Common myeloid progenitor, CD34-positive (primary cell): ENCODE measurements at regions not wholly inside any gene's neighbourhood (a gene's known extent, or its start where the extent isn't known, plus 50 kb on each side); places are given as distances from the start of the nearest gene placed in this dataset.
"Not testable (repeated sequence)": the region's sequence is repeated elsewhere in the genome, so short reads cannot be mapped to it uniquely, and the experiment has no call there.

ENCODE experiments used
- CTCF ChIA-PET: fragments of 350-600 bp; sonication (Branson Sonifier 250); formaldehyde crosslinking; loops from one replicate; lab custom pipeline; 2021; ENCODE audit warnings: antibody characterized with exemption; lab: Charles Lee
- POLR2A ChIA-PET: fragments of 350-600 bp; sonication (Branson Sonifier 250); formaldehyde crosslinking; loops from one replicate; lab custom pipeline; 2021; ENCODE audit warnings: antibody characterized with exemption; lab: Charles Lee
- DNase-seq, 3 donors: peaks; one replicate each; pipeline versions ENCODE4 v3.0.0 to v3.0.0-alpha.2; 2013
- H3K27ac ChIP-seq, 2 experiments: 1 replicate in 1 of 2; 2 replicates in 1 of 2; pipeline ENCODE4 v1.7.0; 2013; ENCODE audit warnings: inconsistent platforms in 2 of 2, low read length in 2 of 2, mild to moderate bottlenecking in 2 of 2, low read depth in 1 of 2, moderate library complexity in 1 of 2; ENCODE audit not compliant: severe bottlenecking in 2 of 2, insufficient read depth in 1 of 2, poor library complexity in 1 of 2
- H3K27me3 ChIP-seq, 5 experiments: replicated peaks in 2 of 5; 1 replicate in 3 of 5; 2 replicates in 2 of 5; pipeline versions ENCODE4 v1.6.1 to v1.7.0; 2013; ENCODE audit warnings: low read length in 4 of 5, mild to moderate bottlenecking in 2 of 5, moderate library complexity in 2 of 5, inconsistent platforms in 1 of 5; ENCODE audit not compliant: insufficient read depth in 5 of 5, control insufficient read depth in 4 of 5
- H3K36me3 ChIP-seq, 4 experiments: 1 replicate in 2 of 4; 2 replicates in 2 of 4; pipeline versions ENCODE4 v1.6.1 to v1.7.0; 2013; ENCODE audit warnings: low read length in 3 of 4, control low read depth in 1 of 4, mild to moderate bottlenecking in 1 of 4; ENCODE audit not compliant: control insufficient read depth in 4 of 4, insufficient read depth in 4 of 4
- H3K4me1 ChIP-seq, 4 experiments: 1 replicate in 3 of 4; 2 replicates in 1 of 4; pipeline versions ENCODE4 v1.6.1 to v1.7.1; 2013; ENCODE audit warnings: low read length in 3 of 4, mild to moderate bottlenecking in 3 of 4, control low read depth in 1 of 4, inconsistent platforms in 1 of 4, moderate library complexity in 1 of 4; ENCODE audit not compliant: control insufficient read depth in 4 of 4, insufficient read depth in 4 of 4; ENCODE audit errors: control extremely low read depth in 1 of 4
- H3K4me3 ChIP-seq, 7 experiments: 1 replicate in 4 of 7; 2 replicates in 3 of 7; pipeline versions ENCODE4 v1.5.1 to v1.7.0; 2013; ENCODE audit warnings: mild to moderate bottlenecking in 7 of 7, low read length in 6 of 7, moderate library complexity in 6 of 7, inconsistent platforms in 2 of 7, low read depth in 2 of 7, control low read depth in 1 of 7; ENCODE audit not compliant: insufficient read depth in 4 of 7, control insufficient read depth in 1 of 7; ENCODE audit errors: extremely low read depth in 1 of 7
- H3K9me3 ChIP-seq, 5 experiments: 1 replicate in 4 of 5; 2 replicates in 1 of 5; pipeline versions ENCODE4 v1.6.1 to v1.7.1; 2013; ENCODE audit warnings: low read length in 4 of 5, mild to moderate bottlenecking in 2 of 5, inconsistent platforms in 1 of 5, low read depth in 1 of 5, moderate library complexity in 1 of 5; ENCODE audit not compliant: control insufficient read depth in 4 of 5, insufficient read depth in 2 of 5; ENCODE audit errors: control extremely low read depth in 1 of 5
- WGBS: methylation state at CpG from one replicate; pipeline ENCODE4 v1.1.5; 2013; ENCODE audit not compliant: insufficient coverage; 5-methylcytosine and 5-hydroxymethylcytosine counted together

DNA sequence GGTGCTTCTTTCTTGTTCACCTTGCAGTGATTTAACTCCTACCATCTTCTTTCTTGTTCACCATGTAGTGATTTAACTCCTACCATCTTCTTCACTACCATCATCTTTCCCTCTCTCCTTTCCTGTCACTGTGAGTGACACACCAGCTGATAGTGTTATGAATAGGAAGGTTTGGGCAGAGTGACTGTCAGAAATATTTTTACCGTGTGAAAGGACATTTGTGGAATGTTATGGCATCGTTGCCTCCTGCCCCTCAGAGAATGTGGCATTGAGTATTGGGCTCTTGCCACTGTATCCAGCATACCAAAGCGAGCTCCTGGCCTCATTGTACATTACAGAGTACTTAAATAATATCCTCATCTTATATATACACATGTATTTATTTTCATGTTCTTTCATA, 90.8 kb upstream of the AMOT start:
- CTCF ChIA-PET: no interaction called here
- no peak for DNase-seq
- H3K9me3 ChIP-seq: no peaks in the 10 kb centered on the region
- H3K4me3 ChIP-seq: no peak overlapping the region
- POLR2A ChIA-PET: no interaction called here
- H3K36me3 ChIP-seq: no peaks in the 10 kb centered on the region
- peaks cover 0 to 4% (median 0%) of the 10 kb centered on the region in 5 experiments for H3K27me3 ChIP-seq
- no CpG with 5 or more reads among the region's 3 CpGs for WGBS
- no peaks in the 10 kb centered on the region for H3K4me1 ChIP-seq
- no peak overlapping the region for H3K27ac ChIP-seq

DNA sequence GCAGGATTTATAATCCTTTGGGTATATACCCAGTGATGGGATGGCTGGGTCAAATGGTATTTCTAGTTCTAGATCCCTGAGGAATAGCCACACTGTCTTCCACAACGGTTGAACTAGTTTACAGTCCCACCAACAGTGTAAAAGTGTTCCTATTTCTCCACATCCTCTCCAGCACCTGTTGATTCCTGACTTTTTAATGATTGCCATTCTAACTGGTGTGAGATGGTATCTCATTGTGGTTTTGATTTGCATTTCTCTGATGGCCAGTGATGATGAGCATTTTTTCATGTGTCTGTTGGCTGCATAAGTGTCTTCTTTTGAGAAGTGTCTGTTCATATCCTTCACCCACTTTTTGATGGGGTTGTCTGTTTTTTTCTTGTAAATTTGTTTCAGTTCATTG, 82.8 kb upstream of the AMOT start:
- H3K27me3 ChIP-seq, H3K4me1 ChIP-seq, CTCF ChIA-PET, H3K9me3 ChIP-seq, POLR2A ChIA-PET, H3K4me3 ChIP-seq, DNase-seq, H3K27ac ChIP-seq, H3K36me3 ChIP-seq: not testable (repeated sequence)
- no CpG with 5 or more reads among the region's 1 CpG for WGBS

- POLR2A ChIA-PET: no interaction called here
- H3K4me1 ChIP-seq: no peaks in the 10 kb centered on the region
- H3K4me3 ChIP-seq: no peak overlapping the region
- CTCF ChIA-PET: no interaction called here
- no peak overlapping the region for H3K27ac ChIP-seq
- H3K9me3 ChIP-seq: no peaks in the 10 kb centered on the region
- DNase-seq: peak in 1 of 3 donors; percentile 8
- H3K27me3 ChIP-seq: no peaks in the 10 kb centered on the region
- H3K36me3 ChIP-seq: no peaks in the 10 kb centered on the region
Measured at GRCh38 chrX:112913807-112914206, 73.2 kb upstream of the AMOT start.

GRCh38 chrX:112910418-112910817, 69.8 kb upstream of the AMOT start:
- Histone ChIP-seq H3K27ac (no peak overlapping the region), H3K4me1 (no peaks in the 10 kb centered on the region), H3K4me3 (no peak overlapping the region), H3K36me3 (no peaks in the 10 kb centered on the region), H3K9me3 (no peaks in the 10 kb centered on the region), H3K27me3 (no peaks in the 10 kb centered on the region)
- DNase-seq: no peak
- ChIA-PET CTCF (no interaction called here), POLR2A (no interaction called here)

DNA sequence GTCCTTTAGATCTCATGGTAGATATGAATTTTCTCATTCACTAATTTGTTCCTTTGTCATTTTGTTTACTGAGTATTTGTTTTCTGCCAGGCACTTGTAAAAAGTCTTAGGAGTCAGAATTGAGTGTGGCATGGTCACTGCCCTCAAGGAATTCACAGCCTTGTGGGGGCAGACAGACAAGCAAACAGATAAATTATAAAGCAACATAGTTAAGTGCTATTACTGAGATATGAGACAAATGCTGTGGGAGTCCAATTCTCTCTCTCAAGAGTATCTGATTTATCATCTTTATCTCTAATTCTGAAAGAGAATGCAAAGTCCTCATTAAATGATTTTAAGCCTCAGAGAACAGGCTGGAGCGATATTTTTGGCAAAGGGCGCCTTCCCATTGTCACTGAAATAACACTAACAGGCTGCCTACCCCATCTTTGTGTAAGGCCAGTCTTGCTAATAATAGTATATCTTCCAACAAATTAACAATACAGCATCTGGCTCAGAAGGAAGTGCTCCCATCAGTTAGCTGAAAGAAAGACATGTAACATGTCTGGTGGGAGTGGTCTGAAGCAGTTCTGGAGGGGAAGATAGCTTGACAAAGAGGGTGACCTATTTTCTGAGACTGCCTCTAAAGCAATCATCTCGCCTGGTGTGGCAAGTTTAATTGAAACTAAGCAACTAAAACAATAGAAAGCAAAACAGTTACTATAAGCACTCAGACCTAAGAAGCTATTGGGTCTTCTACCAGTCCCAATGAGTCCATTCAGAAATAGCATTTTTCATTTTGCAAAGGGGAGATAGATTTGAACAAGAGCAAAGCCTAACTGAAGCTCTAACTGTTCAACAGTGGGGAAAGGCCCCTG, 61.5 kb upstream of the AMOT start:
- Histone ChIP-seq H3K27me3 (peaks cover 0 to 6% (median 0%) of the 10 kb centered on the region in 5 experiments), H3K36me3 (no peaks in the 10 kb centered on the region), H3K27ac (no peak overlapping the region), H3K4me1 (no peaks in the 10 kb centered on the region), H3K9me3 (no peaks in the 10 kb centered on the region), H3K4me3 (no peak overlapping the region)
- POLR2A ChIA-PET: no interaction called here
- CTCF ChIA-PET: no interaction called here
- WGBS: no CpG with 5 or more reads among the region's 3 CpGs
- no peak for DNase-seq

GRCh38 chrX:112896051-112896450, 55.4 kb upstream of the AMOT start:
- H3K27ac ChIP-seq: no peak overlapping the region
- WGBS: 43% methylated on average over 1 of the region's 1 CpG
- no peaks in the 10 kb centered on the region for H3K27me3 ChIP-seq
- no peak overlapping the region for H3K4me3 ChIP-seq
- no peak for DNase-seq
- H3K4me1 ChIP-seq: no peaks in the 10 kb centered on the region
- POLR2A ChIA-PET: no interaction called here
- no peaks in the 10 kb centered on the region for H3K9me3 ChIP-seq
- no peaks in the 10 kb centered on the region for H3K36me3 ChIP-seq
- CTCF ChIA-PET: no interaction called here
